HepG2 (cell line): ENCODE measurements at regions not wholly inside any gene's neighbourhood (a gene's known extent, or its start where the extent isn't known, plus 50 kb on each side); places are given as distances from the start of the nearest gene placed in this dataset.

ENCODE experiments used
- GTF3A ChIP-seq: sonication (generic); formaldehyde crosslinking; conservative IDR thresholded peaks from 2 replicates; pipeline ENCODE4 v1.4.0; 2020; ENCODE audit warnings: mild to moderate bottlenecking, missing genetic modification reagents
- NCOA2 ChIP-seq: sonication (generic); formaldehyde crosslinking; IDR thresholded peaks from 2 replicates; pipeline ENCODE4 v1.8.0; 2022; ENCODE audit warnings: inconsistent platforms
- RARG ChIP-seq: sonication (generic); formaldehyde crosslinking; IDR thresholded peaks from 2 replicates; pipeline ENCODE4 v1.4.0; 2020; ENCODE audit warnings: low read depth, mild to moderate bottlenecking, missing genetic modification reagents
- RERE ChIP-seq: IDR thresholded peaks from 2 replicates; pipeline ENCODE4 v1.6.1; 2016; ENCODE audit warnings: low read depth, missing genetic modification reagents, missing compliant biosample characterization
- SMAD1 ChIP-seq: sonication (generic); formaldehyde crosslinking; IDR thresholded peaks from 2 replicates; pipeline ENCODE4 v1.4.0; 2020; ENCODE audit warnings: missing genetic modification reagents, low read depth, mild to moderate bottlenecking, borderline replicate concordance
- SUZ12 ChIP-seq: fragments of 150-350 bp; IDR thresholded peaks from 2 replicates; pipeline ENCODE4 v1.6.1; 2014; ENCODE audit warnings: low read depth, low read length
- ZFP82 ChIP-seq: sonication (generic); formaldehyde crosslinking; IDR thresholded peaks from 2 replicates; pipeline ENCODE4 v1.5.1; 2020; ENCODE audit warnings: mild to moderate bottlenecking, missing genetic modification reagents, borderline replicate concordance
- ZNF652 ChIP-seq: IDR thresholded peaks from 2 replicates; pipeline ENCODE4 v1.6.1; 2016; ENCODE audit warnings: low read depth, borderline replicate concordance
- TF ChIP-seq, protein P1 (sequence below): sonication (generic); formaldehyde crosslinking; IDR thresholded peaks from 2 replicates; pipeline ENCODE4 v1.4.0; 2020; ENCODE audit warnings: missing genetic modification reagents
- TF ChIP-seq, protein P2 (sequence below): sonication (generic); formaldehyde crosslinking; IDR thresholded peaks from 2 replicates; pipeline ENCODE4 v1.8.0; 2022; ENCODE audit warnings: mild to moderate bottlenecking, missing genetic modification reagents

DNA sequence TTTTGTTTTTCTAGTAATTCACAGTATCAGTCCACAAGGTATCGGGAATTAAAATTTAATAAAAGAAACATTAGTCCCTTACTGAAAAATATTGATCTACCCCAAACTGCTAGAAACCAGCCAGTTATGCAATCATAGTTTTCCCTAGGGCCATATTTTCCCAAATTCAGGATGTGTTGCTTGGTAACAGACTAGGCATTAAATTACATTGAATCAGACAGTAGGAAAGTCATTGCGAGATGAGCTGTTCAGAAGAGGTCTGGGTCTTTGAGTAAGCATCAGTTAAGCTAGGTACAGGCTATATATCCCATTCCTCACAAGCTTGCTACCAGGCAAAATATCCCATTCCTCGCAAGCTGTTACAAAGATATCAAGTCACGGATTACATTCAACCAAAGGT lies 123.0 kb upstream of the CCDC150 start (continued):
- TF ChIP-seq RERE (CRISPR knock-in tag) (no peak), NCOA2 (CRISPR knock-in tag) (no peak), ZNF652 (CRISPR knock-in tag) (no peak), SMAD1 (CRISPR knock-in tag) (no peak), GTF3A (CRISPR knock-in tag) (no peak), ZFP82 (CRISPR knock-in tag) (no peak), RARG (CRISPR knock-in tag) (no peak), SUZ12 (no peak)
- TF ChIP-seq, protein P1, sequence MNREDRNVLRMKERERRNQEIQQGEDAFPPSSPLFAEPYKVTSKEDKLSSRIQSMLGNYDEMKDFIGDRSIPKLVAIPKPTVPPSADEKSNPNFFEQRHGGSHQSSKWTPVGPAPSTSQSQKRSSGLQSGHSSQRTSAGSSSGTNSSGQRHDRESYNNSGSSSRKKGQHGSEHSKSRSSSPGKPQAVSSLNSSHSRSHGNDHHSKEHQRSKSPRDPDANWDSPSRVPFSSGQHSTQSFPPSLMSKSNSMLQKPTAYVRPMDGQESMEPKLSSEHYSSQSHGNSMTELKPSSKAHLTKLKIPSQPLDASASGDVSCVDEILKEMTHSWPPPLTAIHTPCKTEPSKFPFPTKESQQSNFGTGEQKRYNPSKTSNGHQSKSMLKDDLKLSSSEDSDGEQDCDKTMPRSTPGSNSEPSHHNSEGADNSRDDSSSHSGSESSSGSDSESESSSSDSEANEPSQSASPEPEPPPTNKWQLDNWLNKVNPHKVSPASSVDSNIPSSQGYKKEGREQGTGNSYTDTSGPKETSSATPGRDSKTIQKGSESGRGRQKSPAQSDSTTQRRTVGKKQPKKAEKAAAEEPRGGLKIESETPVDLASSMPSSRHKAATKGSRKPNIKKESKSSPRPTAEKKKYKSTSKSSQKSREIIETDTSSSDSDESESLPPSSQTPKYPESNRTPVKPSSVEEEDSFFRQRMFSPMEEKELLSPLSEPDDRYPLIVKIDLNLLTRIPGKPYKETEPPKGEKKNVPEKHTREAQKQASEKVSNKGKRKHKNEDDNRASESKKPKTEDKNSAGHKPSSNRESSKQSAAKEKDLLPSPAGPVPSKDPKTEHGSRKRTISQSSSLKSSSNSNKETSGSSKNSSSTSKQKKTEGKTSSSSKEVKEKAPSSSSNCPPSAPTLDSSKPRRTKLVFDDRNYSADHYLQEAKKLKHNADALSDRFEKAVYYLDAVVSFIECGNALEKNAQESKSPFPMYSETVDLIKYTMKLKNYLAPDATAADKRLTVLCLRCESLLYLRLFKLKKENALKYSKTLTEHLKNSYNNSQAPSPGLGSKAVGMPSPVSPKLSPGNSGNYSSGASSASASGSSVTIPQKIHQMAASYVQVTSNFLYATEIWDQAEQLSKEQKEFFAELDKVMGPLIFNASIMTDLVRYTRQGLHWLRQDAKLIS (CRISPR knock-in tag): no peak
- TF ChIP-seq, protein P2, sequence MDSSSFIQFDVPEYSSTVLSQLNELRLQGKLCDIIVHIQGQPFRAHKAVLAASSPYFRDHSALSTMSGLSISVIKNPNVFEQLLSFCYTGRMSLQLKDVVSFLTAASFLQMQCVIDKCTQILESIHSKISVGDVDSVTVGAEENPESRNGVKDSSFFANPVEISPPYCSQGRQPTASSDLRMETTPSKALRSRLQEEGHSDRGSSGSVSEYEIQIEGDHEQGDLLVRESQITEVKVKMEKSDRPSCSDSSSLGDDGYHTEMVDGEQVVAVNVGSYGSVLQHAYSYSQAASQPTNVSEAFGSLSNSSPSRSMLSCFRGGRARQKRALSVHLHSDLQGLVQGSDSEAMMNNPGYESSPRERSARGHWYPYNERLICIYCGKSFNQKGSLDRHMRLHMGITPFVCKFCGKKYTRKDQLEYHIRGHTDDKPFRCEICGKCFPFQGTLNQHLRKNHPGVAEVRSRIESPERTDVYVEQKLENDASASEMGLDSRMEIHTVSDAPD (CRISPR knock-in tag): no peak
